ENCODE measurements at regions not wholly inside any gene's neighbourhood (a gene's known extent, or its start where the extent isn't known, plus 50 kb on each side); places are given as distances from the start of the nearest gene placed in this dataset.

GRCh38 chr2:221848286-221848685, 276.2 kb upstream of the EPHA4 start:
- TF ChIP-seq POLR2A (IDR thresholded peaks at IDR 0.05) (no peak), CTCF (IDR thresholded peaks at IDR 0.05) (no peak)
